Glutamatergic neuron (in vitro differentiated cells): ENCODE measurements at regions not wholly inside any gene's neighbourhood (a gene's known extent, or its start where the extent isn't known, plus 50 kb on each side); places are given as distances from the start of the nearest gene placed in this dataset.

ENCODE experiments used
- DNase-seq: peaks from one replicate; pipeline ENCODE4 v3.0.0; 2022
- H3K27ac Mint-ChIP-seq: one replicate; pipeline ENCODE4 v1.8.0; 2020; ENCODE audit warnings: mild to moderate bottlenecking, mixed read lengths, inconsistent platforms; ENCODE audit not compliant: unreplicated experiment
- H3K27me3 Mint-ChIP-seq: one replicate; pipeline ENCODE4 v1.8.0; 2020; ENCODE audit warnings: mild to moderate bottlenecking, moderate library complexity, mixed read lengths, inconsistent platforms; ENCODE audit not compliant: unreplicated experiment
- H3K36me3 Mint-ChIP-seq: one replicate; pipeline ENCODE4 v1.8.0; 2020; ENCODE audit warnings: mild to moderate bottlenecking, mixed read lengths, inconsistent platforms; ENCODE audit not compliant: unreplicated experiment
- H3K4me1 Mint-ChIP-seq: one replicate; pipeline ENCODE4 v1.8.0; 2020; ENCODE audit warnings: mild to moderate bottlenecking, low read depth, mixed read lengths, inconsistent platforms; ENCODE audit not compliant: unreplicated experiment
- H3K4me3 Mint-ChIP-seq: one replicate; pipeline ENCODE4 v1.8.0; 2020; ENCODE audit warnings: mild to moderate bottlenecking, mixed read lengths, inconsistent platforms; ENCODE audit not compliant: unreplicated experiment
- H3K9me3 Mint-ChIP-seq: one replicate; pipeline ENCODE4 v1.8.0; 2020; ENCODE audit warnings: mild to moderate bottlenecking, moderate library complexity, mixed read lengths, inconsistent platforms; ENCODE audit not compliant: unreplicated experiment
- TF ChIP-seq, protein P1 (sequence below): fragments of 200-600 bp; sonication (generic); IDR thresholded peaks from one replicate; pipeline ENCODE4 v1.5.0; 2021; ENCODE audit not compliant: partially characterized antibody, unreplicated experiment

GRCh38 chr2:188880740-188881139, 93.4 kb upstream of the COL3A1 start:
- no peaks in the 10 kb centered on the region for H3K4me1 Mint-ChIP-seq
- no peaks in the 10 kb centered on the region for H3K9me3 Mint-ChIP-seq
- TF ChIP-seq, protein P1, sequence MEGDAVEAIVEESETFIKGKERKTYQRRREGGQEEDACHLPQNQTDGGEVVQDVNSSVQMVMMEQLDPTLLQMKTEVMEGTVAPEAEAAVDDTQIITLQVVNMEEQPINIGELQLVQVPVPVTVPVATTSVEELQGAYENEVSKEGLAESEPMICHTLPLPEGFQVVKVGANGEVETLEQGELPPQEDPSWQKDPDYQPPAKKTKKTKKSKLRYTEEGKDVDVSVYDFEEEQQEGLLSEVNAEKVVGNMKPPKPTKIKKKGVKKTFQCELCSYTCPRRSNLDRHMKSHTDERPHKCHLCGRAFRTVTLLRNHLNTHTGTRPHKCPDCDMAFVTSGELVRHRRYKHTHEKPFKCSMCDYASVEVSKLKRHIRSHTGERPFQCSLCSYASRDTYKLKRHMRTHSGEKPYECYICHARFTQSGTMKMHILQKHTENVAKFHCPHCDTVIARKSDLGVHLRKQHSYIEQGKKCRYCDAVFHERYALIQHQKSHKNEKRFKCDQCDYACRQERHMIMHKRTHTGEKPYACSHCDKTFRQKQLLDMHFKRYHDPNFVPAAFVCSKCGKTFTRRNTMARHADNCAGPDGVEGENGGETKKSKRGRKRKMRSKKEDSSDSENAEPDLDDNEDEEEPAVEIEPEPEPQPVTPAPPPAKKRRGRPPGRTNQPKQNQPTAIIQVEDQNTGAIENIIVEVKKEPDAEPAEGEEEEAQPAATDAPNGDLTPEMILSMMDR: no peak
- no peak overlapping the region for H3K27ac Mint-ChIP-seq
- H3K36me3 Mint-ChIP-seq: no peaks in the 10 kb centered on the region
- DNase-seq: no peak
- no peak overlapping the region for H3K4me3 Mint-ChIP-seq
- H3K27me3 Mint-ChIP-seq: no peaks in the 10 kb centered on the region

DNA sequence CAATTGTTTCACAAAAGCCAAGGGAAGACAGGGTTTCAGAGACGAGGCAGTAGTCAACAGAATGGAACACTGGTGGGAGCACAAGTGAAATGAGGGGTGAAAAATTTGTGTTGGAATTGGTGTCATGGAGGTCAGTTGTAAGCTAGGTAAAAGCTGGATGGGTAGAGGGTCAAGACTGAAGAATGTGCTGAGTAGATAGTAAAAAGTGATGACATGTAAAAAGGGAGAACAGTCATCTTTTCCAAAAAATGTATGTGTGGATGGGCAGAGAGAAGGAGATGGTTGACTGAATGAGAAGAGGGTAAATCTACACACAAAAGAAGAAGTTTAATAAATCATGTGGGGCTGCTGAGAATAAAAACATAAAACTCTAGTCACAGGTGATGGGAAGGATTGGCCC, 92.7 kb upstream of the COL3A1 start:
- H3K36me3 Mint-ChIP-seq: no peaks in the 10 kb centered on the region

DNA sequence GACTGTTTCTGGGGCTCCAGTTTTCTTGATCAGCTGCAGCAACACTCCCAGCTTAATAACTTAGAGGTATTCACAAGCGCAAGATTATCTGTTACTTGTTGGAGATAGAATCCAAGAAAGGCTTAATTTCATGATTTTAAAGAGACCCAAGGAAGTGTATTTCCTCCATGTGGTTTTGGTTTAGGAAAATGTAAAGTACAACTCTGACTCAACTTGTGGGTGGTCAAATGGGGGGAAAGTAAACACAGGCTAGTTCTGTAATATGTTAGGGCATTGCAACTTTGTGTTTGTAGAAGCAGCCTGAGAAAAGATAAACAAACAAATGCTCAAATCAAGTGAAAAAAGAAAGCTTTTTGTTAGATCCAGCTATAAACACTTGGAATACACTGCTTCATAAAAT, 90.1 kb upstream of the COL3A1 start:
- H3K27ac Mint-ChIP-seq: no peak overlapping the region
- H3K4me1 Mint-ChIP-seq: no peaks in the 10 kb centered on the region
- TF ChIP-seq, protein P1: no peak
- H3K27me3 Mint-ChIP-seq: no peaks in the 10 kb centered on the region
- H3K36me3 Mint-ChIP-seq: no peaks in the 10 kb centered on the region
- H3K4me3 Mint-ChIP-seq: no peak overlapping the region
- no peak for DNase-seq
- no peaks in the 10 kb centered on the region for H3K9me3 Mint-ChIP-seq

More for the DNA sequence above, 92.7 kb upstream of the COL3A1 start:
- Mint-ChIP-seq H3K27ac (no peak overlapping the region), H3K27me3 (no peaks in the 10 kb centered on the region), H3K9me3 (no peaks in the 10 kb centered on the region), H3K4me1 (no peaks in the 10 kb centered on the region), H3K4me3 (no peak overlapping the region)
- DNase-seq: no peak
- TF ChIP-seq, protein P1: no peak

GRCh38 chr2:188884517-188884916, 89.7 kb upstream of the COL3A1 start:
- H3K9me3 Mint-ChIP-seq: no peaks in the 10 kb centered on the region
- no peaks in the 10 kb centered on the region for H3K4me1 Mint-ChIP-seq

DNA sequence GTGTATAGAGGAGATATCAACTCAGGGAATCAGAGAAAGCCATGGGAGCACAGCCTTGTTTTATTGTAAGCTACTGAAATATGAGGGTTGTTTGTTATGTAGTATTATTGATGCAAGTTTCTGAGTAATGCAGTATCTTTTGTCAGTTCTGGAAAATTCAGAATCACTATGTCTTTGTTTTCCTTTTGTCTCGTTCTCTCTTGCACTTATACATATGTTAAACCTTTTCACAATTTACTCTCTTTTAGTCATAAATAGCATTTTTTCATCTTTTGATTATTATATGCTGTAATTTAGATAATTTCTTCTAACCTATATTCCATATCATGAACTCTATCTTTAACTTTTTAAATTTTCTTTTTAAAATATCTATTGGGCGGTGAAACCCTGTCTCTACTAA, 85.0 kb upstream of the COL3A1 start:
- TF ChIP-seq, protein P1: no peak
- Mint-ChIP-seq H3K9me3 (no peaks in the 10 kb centered on the region), H3K4me3 (no peak overlapping the region), H3K36me3 (no peaks in the 10 kb centered on the region), H3K27ac (no peak overlapping the region), H3K27me3 (no peaks in the 10 kb centered on the region), H3K4me1 (peaks cover 2% of the 10 kb centered on the region)
- DNase-seq: no peak

More at GRCh38 chr2:188884517-188884916, 89.7 kb upstream of the COL3A1 start:
- TF ChIP-seq, protein P1: no peak
- Mint-ChIP-seq H3K27ac (no peak overlapping the region), H3K4me3 (no peak overlapping the region), H3K27me3 (no peaks in the 10 kb centered on the region), H3K36me3 (no peaks in the 10 kb centered on the region)
- no peak for DNase-seq
